ENCODE measurements at regions not wholly inside any gene's neighbourhood (a gene's known extent, or its start where the extent isn't known, plus 50 kb on each side); places are given as distances from the start of the nearest gene placed in this dataset.

GRCh38 chr15:87711026-87711425 lies 545.5 kb downstream of the NTRK3 start:
- TF ChIP-seq POLR2AphosphoS5 (IDR thresholded peaks at IDR 0.05) (no peak), POLR2A (IDR thresholded peaks at IDR 0.05) (no peak)

All from breast epithelium (tissue), 3 donors.